ENCODE measurements at regions not wholly inside any gene's neighbourhood (a gene's known extent, or its start where the extent isn't known, plus 50 kb on each side); places are given as distances from the start of the nearest gene placed in this dataset.

DNA sequence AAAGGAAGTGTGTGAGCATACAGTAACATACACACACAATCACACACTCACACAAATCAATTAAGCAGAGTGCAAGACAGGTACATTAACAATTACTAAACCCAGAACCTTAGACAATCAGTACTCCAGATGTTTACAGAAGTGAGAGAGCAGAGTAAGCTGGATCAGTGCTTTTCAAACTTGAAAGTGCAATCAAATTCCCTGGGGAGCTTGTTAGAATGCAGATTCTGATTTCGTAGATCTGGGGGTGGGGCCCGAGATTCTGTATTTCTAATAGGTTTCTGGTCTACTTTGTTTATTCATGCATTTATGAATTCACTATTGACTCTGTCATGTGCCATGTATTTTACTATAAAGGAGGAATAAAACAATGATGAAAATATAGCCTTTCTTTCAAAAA, 179.6 kb upstream of the PHYHIPL start:
- H3K27me3 Mint-ChIP-seq (ENCODE audit: insufficient read depth), result no peaks in the 10 kb centered on the region
- H3K4me1 Mint-ChIP-seq (ENCODE audit: low read depth), result no peaks in the 10 kb centered on the region
- no peak for DNase-seq (ENCODE audit: low spot score)
- H3K36me3 Mint-ChIP-seq (ENCODE audit: low read depth), result no peaks in the 10 kb centered on the region
- no peak overlapping the region for H3K27ac Mint-ChIP-seq
- intact Hi-C loops (cut with micrococcal nuclease), result no loop called here
- no peaks in the 10 kb centered on the region for H3K9me3 Mint-ChIP-seq
- no peak overlapping the region for H3K4me3 Mint-ChIP-seq

DNA sequence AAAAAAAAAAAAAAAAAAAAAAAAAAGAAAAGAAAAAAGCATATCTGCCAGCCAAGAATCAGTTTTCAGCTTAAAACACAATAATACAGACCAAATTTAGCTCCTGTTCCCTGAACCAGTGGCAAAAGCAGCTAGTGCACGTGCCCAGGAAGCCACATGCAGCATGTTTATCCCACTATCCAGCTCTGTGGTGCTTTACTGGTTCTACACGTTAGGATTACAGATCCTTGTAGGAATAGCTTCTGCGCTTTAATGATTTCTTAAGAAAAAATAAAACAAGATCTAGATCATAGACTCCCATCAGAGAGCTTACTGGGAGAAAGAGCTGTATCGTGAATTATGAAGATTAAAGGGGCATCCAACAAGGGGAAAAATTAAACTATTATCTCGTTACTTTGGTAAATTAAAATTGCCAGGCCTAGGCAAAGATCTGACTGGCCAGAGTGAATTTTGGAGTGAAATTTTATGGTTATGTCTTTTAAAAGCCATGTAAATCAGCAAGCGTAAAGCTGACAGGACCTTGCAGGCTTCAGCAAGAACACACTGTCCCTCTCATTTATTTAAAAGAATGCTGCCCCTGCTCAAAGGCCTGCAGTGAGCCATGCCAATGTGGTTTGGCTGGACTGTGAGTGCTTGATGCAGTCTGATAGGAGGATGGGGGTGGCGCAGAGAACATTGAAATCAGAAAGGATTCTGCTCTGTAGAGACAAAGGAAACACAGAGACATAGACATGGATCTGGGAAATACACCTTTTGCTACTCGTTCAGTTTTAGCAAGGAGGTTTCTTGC, 177.3 kb upstream of the PHYHIPL start:
- no peak overlapping the region for H3K4me3 Mint-ChIP-seq
- H3K27me3 Mint-ChIP-seq (ENCODE audit: insufficient read depth), result no peaks in the 10 kb centered on the region
- H3K27ac Mint-ChIP-seq, result no peak overlapping the region
- no peak for DNase-seq (ENCODE audit: low spot score)
- no peaks in the 10 kb centered on the region for H3K9me3 Mint-ChIP-seq
- no peaks in the 10 kb centered on the region for H3K4me1 Mint-ChIP-seq (ENCODE audit: low read depth)
- intact Hi-C loops (cut with micrococcal nuclease), result no loop called here
- no peaks in the 10 kb centered on the region for H3K36me3 Mint-ChIP-seq (ENCODE audit: low read depth)

DNA sequence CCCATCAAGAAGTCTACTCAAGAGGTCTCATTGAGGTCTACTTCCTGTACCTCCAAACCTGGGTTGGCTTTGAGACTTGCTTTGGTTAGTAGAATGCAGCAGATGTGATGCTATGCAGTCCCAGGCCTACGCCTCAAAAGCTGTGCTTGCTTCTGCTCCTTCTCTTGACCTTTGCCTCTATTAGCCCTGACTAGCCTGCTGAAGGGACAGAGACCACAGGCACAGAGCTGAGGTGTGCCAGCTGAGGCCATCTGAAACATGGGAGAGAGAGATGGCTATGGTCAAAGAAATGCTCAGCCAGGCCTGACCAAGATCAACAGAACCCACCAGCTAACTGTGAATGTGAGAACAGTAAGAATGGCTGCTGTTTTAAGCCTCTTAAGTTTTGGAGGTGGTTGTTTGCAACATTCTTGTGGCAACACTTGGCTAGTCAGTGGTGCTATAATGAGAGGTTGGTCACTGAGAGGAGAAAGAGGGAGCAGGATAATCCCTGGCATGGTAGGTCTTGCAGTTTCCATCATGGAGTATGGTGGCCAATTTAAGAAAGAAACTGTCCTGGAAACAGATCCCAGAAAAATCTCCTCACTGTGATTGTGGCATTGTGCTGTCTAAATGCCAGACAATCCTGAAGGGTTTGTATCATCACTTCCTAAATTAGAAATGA, 176.1 kb upstream of the PHYHIPL start:
- Mint-ChIP-seq H3K4me3 (no peak overlapping the region), H3K36me3 (ENCODE audit: low read depth) (no peaks in the 10 kb centered on the region), H3K9me3 (no peaks in the 10 kb centered on the region), H3K27me3 (ENCODE audit: insufficient read depth) (no peaks in the 10 kb centered on the region), H3K4me1 (ENCODE audit: low read depth) (no peaks in the 10 kb centered on the region), H3K27ac (no peak overlapping the region)
- DNase-seq (ENCODE audit: low spot score), result no peak
- intact Hi-C loops (cut with micrococcal nuclease), result no loop called here

DNA sequence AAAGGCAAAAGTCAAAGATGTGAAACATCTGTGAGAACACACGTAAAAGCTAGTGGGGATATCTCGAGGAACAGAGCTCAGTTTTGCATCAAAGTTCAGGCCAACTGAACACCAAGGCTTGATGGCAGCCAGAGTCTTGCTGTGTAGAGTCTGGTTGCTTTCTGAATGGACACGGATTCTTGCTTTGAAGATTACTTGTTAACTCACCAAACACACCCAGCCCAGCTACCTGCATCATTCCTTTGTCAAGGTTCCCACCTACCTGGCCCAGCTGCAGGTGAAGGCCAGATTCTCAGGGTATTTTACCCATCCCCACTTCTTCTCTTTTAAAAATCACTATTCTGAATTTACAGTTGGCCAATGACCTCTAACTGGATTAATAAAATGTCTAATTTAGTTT, 174.4 kb upstream of the PHYHIPL start:
- Mint-ChIP-seq H3K27ac (no peak overlapping the region), H3K4me1 (ENCODE audit: low read depth) (no peaks in the 10 kb centered on the region), H3K27me3 (ENCODE audit: insufficient read depth) (no peaks in the 10 kb centered on the region), H3K4me3 (no peak overlapping the region), H3K9me3 (no peaks in the 10 kb centered on the region), H3K36me3 (ENCODE audit: low read depth) (no peaks in the 10 kb centered on the region)
- intact Hi-C loops (cut with micrococcal nuclease), result no loop called here
- no peak for DNase-seq (ENCODE audit: low spot score)

DNA sequence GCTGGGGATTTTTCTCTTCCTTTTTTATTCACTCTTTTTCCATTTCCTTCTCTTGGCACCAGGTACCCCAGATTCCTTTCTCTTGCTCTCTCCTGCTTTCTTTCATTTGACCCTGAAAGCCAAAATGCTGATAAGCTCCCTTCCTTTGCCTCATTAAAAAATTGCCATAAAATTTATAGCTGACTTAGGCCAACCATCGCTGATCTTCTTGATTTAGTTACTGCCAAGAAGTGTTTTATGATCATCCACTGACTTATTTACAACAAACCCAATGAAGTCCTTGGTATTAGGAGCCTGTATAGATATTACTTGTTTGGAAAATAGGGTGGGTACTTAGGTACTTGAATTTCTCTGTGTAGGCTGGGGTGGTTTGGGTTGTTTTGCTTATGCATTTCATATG, 173.2 kb upstream of the PHYHIPL start:
- intact Hi-C loops (cut with micrococcal nuclease), result no loop called here
- Mint-ChIP-seq H3K27ac (no peak overlapping the region), H3K27me3 (ENCODE audit: insufficient read depth) (no peaks in the 10 kb centered on the region), H3K4me3 (no peak overlapping the region), H3K36me3 (ENCODE audit: low read depth) (no peaks in the 10 kb centered on the region), H3K9me3 (no peaks in the 10 kb centered on the region), H3K4me1 (ENCODE audit: low read depth) (no peaks in the 10 kb centered on the region)
- no peak for DNase-seq (ENCODE audit: low spot score)

DNA sequence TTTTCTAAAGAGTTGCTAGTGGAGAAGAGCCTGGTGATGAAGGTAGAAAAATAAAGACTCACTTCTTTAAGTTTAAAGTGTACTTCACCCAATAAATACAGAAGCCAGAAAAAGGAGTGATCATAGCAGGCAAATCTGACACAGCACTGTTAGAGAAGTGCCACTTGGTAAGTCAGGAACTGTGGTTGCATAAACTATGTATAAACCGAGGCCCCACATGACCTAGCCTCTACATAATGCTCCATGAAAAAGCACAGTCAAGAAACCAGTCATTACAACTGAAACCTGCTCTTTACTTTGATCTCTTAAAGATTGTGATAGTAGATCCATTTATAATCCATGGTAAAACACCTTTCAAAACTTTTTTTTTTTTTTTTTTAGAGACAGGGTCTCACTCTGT, 172.1 kb upstream of the PHYHIPL start:
- Mint-ChIP-seq H3K27me3 (ENCODE audit: insufficient read depth) (no peaks in the 10 kb centered on the region), H3K4me3 (no peak overlapping the region), H3K27ac (no peak overlapping the region), H3K9me3 (no peaks in the 10 kb centered on the region), H3K36me3 (ENCODE audit: low read depth) (no peaks in the 10 kb centered on the region), H3K4me1 (ENCODE audit: low read depth) (no peaks in the 10 kb centered on the region)
- intact Hi-C loops (cut with micrococcal nuclease), result no loop called here
- no peak for DNase-seq (ENCODE audit: low spot score)

DNA sequence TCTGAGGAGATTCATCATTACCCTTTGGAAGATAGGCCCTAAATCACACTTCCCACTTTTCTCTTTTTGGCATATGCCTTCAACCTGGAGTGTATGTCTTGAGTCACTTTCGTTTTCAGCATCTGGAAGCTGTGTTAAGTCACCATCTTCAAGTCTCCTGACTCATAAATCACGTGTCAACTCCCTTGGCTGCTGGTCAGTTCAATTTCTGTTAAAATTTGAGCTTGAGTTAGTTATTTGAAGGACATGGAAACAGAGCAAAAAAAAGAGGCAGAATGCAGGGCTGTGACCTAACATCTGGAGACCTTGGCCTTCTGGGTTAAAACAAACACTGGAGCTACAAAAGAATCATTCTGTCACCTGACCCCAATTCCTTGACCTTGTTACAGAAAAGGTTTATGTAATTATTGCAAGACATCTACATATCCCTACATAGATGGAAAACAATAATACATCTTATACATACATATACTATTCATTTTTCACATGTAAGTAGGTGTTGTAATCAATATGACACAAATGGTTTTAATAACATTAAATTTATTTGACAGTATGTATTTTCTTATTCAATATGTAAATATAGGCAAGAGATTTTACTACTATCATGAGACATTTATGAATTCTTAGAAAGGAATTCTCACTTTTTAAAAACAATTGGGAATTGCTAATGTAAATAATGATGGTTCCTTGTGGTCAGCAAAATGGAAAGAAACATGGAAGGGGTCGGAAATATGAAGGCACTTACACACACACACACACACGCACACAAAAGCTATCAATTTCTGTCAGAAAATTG, 169.7 kb upstream of the PHYHIPL start:
- no peak for DNase-seq (ENCODE audit: low spot score)
- H3K36me3 Mint-ChIP-seq (ENCODE audit: low read depth), result no peaks in the 10 kb centered on the region

DNA sequence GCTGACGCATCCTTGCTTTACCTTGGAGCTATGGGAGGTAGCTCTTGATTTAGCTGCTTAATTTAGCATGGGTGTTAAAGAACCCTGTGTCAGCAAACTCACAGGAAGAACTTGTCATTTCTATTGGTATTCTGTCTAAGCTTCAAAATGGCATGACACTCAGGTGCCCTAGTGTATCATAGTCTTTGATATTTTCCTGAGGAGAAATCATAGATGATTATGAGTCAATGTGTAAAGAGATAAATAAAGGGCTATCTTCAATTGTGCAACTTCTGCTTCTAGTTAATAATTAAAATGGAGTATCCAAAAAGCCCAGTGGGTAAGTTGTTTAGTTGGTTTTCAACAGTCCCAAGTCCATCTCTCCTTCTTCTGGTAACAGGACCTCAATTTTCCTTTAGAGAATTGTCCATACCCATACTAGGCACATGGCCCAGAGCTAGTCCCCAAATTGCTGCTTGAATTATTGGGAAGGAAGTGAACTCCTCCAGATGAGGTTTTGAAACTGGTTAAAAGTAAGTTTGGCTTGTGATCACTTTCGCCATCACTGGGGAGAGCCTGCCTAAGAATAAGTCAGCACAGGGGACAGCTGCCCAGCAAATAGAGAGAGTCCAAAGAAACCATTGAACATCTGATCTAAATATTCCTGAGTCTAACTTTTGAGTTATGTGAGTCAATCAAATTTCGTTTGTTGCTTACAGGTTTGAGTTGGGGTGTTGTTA, 169.0 kb upstream of the PHYHIPL start:
- H3K27ac Mint-ChIP-seq, result no peak overlapping the region
- H3K4me1 Mint-ChIP-seq (ENCODE audit: low read depth), result no peaks in the 10 kb centered on the region
- no peaks in the 10 kb centered on the region for H3K36me3 Mint-ChIP-seq (ENCODE audit: low read depth)
- H3K27me3 Mint-ChIP-seq (ENCODE audit: insufficient read depth), result no peaks in the 10 kb centered on the region
- H3K4me3 Mint-ChIP-seq, result no peak overlapping the region
- H3K9me3 Mint-ChIP-seq, result no peaks in the 10 kb centered on the region
- intact Hi-C loops (cut with micrococcal nuclease), result no loop called here
- DNase-seq (ENCODE audit: low spot score), result no peak

More for the DNA sequence above, 169.7 kb upstream of the PHYHIPL start:
- Mint-ChIP-seq H3K27me3 (ENCODE audit: insufficient read depth) (no peaks in the 10 kb centered on the region), H3K4me1 (ENCODE audit: low read depth) (no peaks in the 10 kb centered on the region), H3K27ac (no peak overlapping the region), H3K9me3 (no peaks in the 10 kb centered on the region), H3K4me3 (no peak overlapping the region)
- intact Hi-C loops (cut with micrococcal nuclease), result no loop called here

DNA sequence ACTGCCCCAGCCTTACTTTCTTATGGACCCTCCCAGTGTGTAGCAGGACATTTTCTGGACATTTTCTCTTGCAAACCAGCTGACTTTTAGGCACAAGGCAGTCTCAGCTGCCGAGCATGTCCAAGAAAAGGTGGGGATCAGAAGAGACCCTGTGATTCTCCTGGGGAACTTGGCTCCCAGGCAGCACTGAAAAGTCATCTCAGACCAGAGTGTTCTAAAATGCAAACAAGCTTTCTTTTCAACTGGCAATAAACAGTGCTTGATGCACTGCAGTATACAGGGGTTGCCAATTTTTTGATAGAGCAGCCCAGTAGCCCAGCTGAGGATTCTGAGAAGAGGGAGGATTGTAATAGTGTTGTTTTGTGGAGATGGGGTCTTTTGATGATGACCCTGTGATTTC, 168.0 kb upstream of the PHYHIPL start:
- no peaks in the 10 kb centered on the region for H3K27me3 Mint-ChIP-seq (ENCODE audit: insufficient read depth)
- intact Hi-C loops (cut with micrococcal nuclease), result no loop called here
- no peaks in the 10 kb centered on the region for H3K4me1 Mint-ChIP-seq (ENCODE audit: low read depth)
- H3K9me3 Mint-ChIP-seq, result no peaks in the 10 kb centered on the region
- H3K27ac Mint-ChIP-seq, result no peak overlapping the region
- no peaks in the 10 kb centered on the region for H3K36me3 Mint-ChIP-seq (ENCODE audit: low read depth)
- no peak for DNase-seq (ENCODE audit: low spot score)
- no peak overlapping the region for H3K4me3 Mint-ChIP-seq

DNA sequence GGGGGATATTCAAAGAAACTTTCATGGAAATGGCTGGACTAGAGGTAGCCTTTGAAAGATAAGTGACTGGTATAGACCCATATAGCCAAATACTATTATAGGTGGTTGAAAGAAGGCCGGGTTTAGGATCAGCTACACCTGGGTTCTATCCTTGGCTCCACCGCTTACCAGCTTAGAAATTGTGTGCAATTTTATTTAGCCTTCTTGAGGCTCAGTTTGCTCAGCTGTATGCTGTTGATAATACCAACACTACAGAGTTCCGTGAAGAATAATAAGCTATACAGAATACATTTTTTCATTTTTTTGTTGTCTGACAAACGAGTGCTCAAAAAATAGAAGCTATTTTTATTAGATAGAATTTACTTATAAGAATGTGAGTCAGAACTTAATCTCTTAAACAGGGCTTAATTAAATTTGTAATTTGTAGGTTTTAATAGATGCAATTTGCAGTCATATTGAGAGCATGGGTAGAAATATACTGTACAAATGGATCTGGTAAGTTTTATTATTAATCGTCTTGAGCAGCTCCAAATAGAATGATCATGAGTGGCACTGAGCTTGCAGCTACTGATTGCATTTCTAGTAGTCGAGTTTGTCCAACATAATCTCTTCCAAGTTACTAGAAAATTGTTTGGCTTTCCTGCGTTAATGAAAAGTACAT, 164.3 kb upstream of the PHYHIPL start:
- no peak for DNase-seq (ENCODE audit: low spot score)
- Mint-ChIP-seq H3K4me3 (no peak overlapping the region), H3K27me3 (ENCODE audit: insufficient read depth) (no peaks in the 10 kb centered on the region), H3K36me3 (ENCODE audit: low read depth) (no peaks in the 10 kb centered on the region), H3K9me3 (no peaks in the 10 kb centered on the region), H3K4me1 (ENCODE audit: low read depth) (no peaks in the 10 kb centered on the region), H3K27ac (no peak overlapping the region)
- intact Hi-C loops (cut with micrococcal nuclease), result no loop called here

DNA sequence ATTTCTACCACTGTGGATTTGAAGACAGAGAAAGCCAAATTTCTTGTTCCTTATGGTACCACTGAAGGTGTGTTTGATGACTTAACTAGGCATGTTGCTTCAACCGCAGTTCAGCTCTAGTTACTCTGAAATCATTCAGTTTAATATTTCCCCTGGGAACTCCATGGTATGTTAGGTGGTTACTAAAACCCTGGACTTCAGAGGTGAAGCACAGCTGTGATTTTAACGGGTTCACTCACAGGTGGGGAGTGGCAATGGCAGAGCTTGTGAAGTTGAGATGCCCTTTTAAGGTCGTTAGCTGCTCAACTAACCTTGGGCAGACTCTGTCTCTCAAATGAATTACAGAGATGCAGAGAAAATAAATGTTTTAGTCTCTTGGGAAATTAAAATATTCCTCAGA, 163.6 kb upstream of the PHYHIPL start:
- no peak overlapping the region for H3K4me3 Mint-ChIP-seq

DNA sequence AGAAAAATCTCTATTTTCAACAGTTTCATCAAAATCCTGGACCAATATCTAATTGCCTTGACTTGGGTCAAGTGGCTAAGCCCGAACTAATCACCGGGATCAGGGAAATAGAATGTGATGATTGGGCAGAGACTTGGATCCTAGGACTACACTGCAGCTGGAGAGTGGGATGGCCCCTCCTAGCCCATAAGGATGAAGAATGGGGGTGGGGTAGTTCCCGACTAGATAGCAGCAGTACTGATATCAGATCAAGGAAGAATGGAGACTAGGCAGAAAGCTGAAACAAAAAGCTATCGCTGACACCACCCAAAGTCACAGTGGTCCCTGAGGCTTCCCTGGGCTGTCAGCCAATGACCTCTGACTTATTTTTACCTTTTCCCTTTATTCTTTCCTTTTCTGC, 160.4 kb upstream of the PHYHIPL start:
- intact Hi-C loops (cut with micrococcal nuclease), result no loop called here
- H3K4me1 Mint-ChIP-seq (ENCODE audit: low read depth), result no peaks in the 10 kb centered on the region
- no peaks in the 10 kb centered on the region for H3K9me3 Mint-ChIP-seq
- no peaks in the 10 kb centered on the region for H3K36me3 Mint-ChIP-seq (ENCODE audit: low read depth)
- H3K4me3 Mint-ChIP-seq, result no peak overlapping the region
- no peak for DNase-seq (ENCODE audit: low spot score)
- no peak overlapping the region for H3K27ac Mint-ChIP-seq
- H3K27me3 Mint-ChIP-seq (ENCODE audit: insufficient read depth), result no peaks in the 10 kb centered on the region

More for the DNA sequence above, 163.6 kb upstream of the PHYHIPL start:
- intact Hi-C loops (cut with micrococcal nuclease), result no loop called here
- Mint-ChIP-seq H3K36me3 (ENCODE audit: low read depth) (no peaks in the 10 kb centered on the region), H3K27me3 (ENCODE audit: insufficient read depth) (no peaks in the 10 kb centered on the region), H3K27ac (no peak overlapping the region), H3K4me1 (ENCODE audit: low read depth) (no peaks in the 10 kb centered on the region), H3K9me3 (no peaks in the 10 kb centered on the region)
- DNase-seq (ENCODE audit: low spot score), result no peak

All from activated T-helper 1 cell treated with anti-CD3 and anti-CD28 coated beads, Interleukin-12 subunit alpha, Interleukin-12 subunit beta, Interleukin-2, Interleukin-4 antibody, amounts not matched to agents 30 ng/mL and 10 ng/mL and 1 ng/mL, durations not matched to agents 14 hours and 24 hours and 36 hours (primary cell).